GM21825 (cell line): ENCODE measurements at regions not wholly inside any gene's neighbourhood (a gene's known extent, or its start where the extent isn't known, plus 50 kb on each side); places are given as distances from the start of the nearest gene placed in this dataset.
"Not testable (repeated sequence)": the region's sequence is repeated elsewhere in the genome, so short reads cannot be mapped to it uniquely, and the experiment has no call there.

ENCODE experiments used
- ATAC-seq: cut with Tn5 transposase; IDR thresholded peaks from one replicate; pipeline ENCODE4 v1.9.1; 2021; ENCODE audit warnings: mild to moderate bottlenecking, moderate library complexity; ENCODE audit not compliant: unreplicated experiment

- no peak for ATAC-seq
These were observed 65.5 kb downstream of the VCX2 start for GRCh38 chrX:8105531-8105930.

- ATAC-seq, result no peak
These were observed 67.4 kb downstream of the VCX2 start for GRCh38 chrX:8103655-8104054.

GRCh38 chrX:8091510-8091909 lies 79.6 kb downstream of the VCX2 start:
- no peak for ATAC-seq

- no peak for ATAC-seq
These were observed 80.2 kb downstream of the VCX2 start for GRCh38 chrX:8090906-8091305.

- no peak for ATAC-seq
These were observed 80.6 kb downstream of the VCX2 start for GRCh38 chrX:8090482-8090881.

GRCh38 chrX:8089141-8089540 lies 81.9 kb downstream of the VCX2 start:
- no peak for ATAC-seq

GRCh38 chrX:8084006-8084405 lies 87.1 kb downstream of the VCX2 start:
- ATAC-seq, result no peak

GRCh38 chrX:8083286-8083685 lies 87.8 kb downstream of the VCX2 start:
- ATAC-seq, result no peak

- no peak for ATAC-seq
These were observed 95.4 kb downstream of the VCX2 start for GRCh38 chrX:8075636-8076035.

GRCh38 chrX:8067754-8068462 lies 103.2 kb downstream of the VCX2 start:
- no peak for ATAC-seq

- no peak for ATAC-seq
These were observed 118.2 kb downstream of the VCX2 start for GRCh38 chrX:8052909-8053308.

GRCh38 chrX:8049827-8050226 lies 121.2 kb downstream of the VCX2 start:
- ATAC-seq, result no peak

- ATAC-seq, result no peak
These were observed 121.3 kb upstream of the PNPLA4 start for GRCh38 chrX:8048466-8048865.

GRCh38 chrX:8044947-8045346 lies 117.7 kb upstream of the PNPLA4 start:
- ATAC-seq, result no peak

GRCh38 chrX:8043546-8043945 lies 116.3 kb upstream of the PNPLA4 start:
- no peak for ATAC-seq

GRCh38 chrX:8043121-8043520 lies 115.9 kb upstream of the PNPLA4 start:
- no peak for ATAC-seq

GRCh38 chrX:8042304-8042703 lies 115.1 kb upstream of the PNPLA4 start:
- no peak for ATAC-seq

- not testable (repeated sequence) for ATAC-seq
These were observed 112.5 kb upstream of the PNPLA4 start for GRCh38 chrX:8039711-8040110.

GRCh38 chrX:8037593-8038348 lies 110.6 kb upstream of the PNPLA4 start:
- no peak for ATAC-seq

- no peak for ATAC-seq
These were observed 109.7 kb upstream of the PNPLA4 start for GRCh38 chrX:8036914-8037313.

GRCh38 chrX:8034058-8034457 lies 106.8 kb upstream of the PNPLA4 start:
- ATAC-seq, result no peak

GRCh38 chrX:8033175-8033574 lies 106.0 kb upstream of the PNPLA4 start:
- no peak for ATAC-seq

- ATAC-seq, result no peak
These were observed 103.1 kb upstream of the PNPLA4 start for GRCh38 chrX:8030361-8030760.
